Suprapubic skin (tissue), 4 donors: ENCODE measurements at regions not wholly inside any gene's neighbourhood (a gene's known extent, or its start where the extent isn't known, plus 50 kb on each side); places are given as distances from the start of the nearest gene placed in this dataset.

Experiments used
- POLR2A ChIP-seq, 2 donors: fragments of 450-650 bp; IDR thresholded peaks; one replicate each; pipeline ENCODE4 v1.6.1; 2017; ENCODE audit warnings: antibody characterized with exemption in 2 of 2, mild to moderate bottlenecking in 2 of 2, moderate library complexity in 2 of 2
- POLR2AphosphoS5 ChIP-seq, 3 donors: sonication (generic); formaldehyde crosslinking; IDR thresholded peaks; one replicate each; pipeline ENCODE4 v1.6.1; 2017; ENCODE audit warnings: antibody characterized with exemption in 3 of 3
- TF ChIP-seq, protein P1 (sequence below), 2 donors: fragments of 200-600 bp in 1 of 2; fragments of 450-650 bp in 1 of 2; sonication (generic) in 1 of 2; IDR thresholded peaks; one replicate each; pipeline ENCODE4 v1.5.1; 2016 to 2019; ENCODE audit warnings: antibody characterized with exemption in 2 of 2, mild to moderate bottlenecking in 1 of 2, moderate library complexity in 1 of 2

GRCh38 chr13:34139660-34140227, 321.8 kb downstream of the RFC3 start:
- TF ChIP-seq POLR2AphosphoS5 (IDR thresholded peaks at IDR 0.05): no peak
- TF ChIP-seq, protein P1, sequence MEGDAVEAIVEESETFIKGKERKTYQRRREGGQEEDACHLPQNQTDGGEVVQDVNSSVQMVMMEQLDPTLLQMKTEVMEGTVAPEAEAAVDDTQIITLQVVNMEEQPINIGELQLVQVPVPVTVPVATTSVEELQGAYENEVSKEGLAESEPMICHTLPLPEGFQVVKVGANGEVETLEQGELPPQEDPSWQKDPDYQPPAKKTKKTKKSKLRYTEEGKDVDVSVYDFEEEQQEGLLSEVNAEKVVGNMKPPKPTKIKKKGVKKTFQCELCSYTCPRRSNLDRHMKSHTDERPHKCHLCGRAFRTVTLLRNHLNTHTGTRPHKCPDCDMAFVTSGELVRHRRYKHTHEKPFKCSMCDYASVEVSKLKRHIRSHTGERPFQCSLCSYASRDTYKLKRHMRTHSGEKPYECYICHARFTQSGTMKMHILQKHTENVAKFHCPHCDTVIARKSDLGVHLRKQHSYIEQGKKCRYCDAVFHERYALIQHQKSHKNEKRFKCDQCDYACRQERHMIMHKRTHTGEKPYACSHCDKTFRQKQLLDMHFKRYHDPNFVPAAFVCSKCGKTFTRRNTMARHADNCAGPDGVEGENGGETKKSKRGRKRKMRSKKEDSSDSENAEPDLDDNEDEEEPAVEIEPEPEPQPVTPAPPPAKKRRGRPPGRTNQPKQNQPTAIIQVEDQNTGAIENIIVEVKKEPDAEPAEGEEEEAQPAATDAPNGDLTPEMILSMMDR (IDR thresholded peaks at IDR 0.05): no peak
- TF ChIP-seq POLR2A (IDR thresholded peaks at IDR 0.05): no peak
